Neural cell (in vitro differentiated cells): ENCODE measurements at regions not wholly inside any gene's neighbourhood (a gene's known extent, or its start where the extent isn't known, plus 50 kb on each side); places are given as distances from the start of the nearest gene placed in this dataset.

Source experiments
- H2AFZ ChIP-seq: fragments of 200-600, 300-800 bp; sonication (generic), shearing (Covaris generic); 2 replicates; pipeline ENCODE4 v1.6.0; 2014; ENCODE audit warnings: low read depth, mild to moderate bottlenecking, antibody characterized with exemption, low read length, moderate library complexity
- H3F3A ChIP-seq: fragments of 200-600 bp; shearing (Covaris generic); 2 replicates; pipeline ENCODE4 v1.6.1; 2016; ENCODE audit warnings: mild to moderate bottlenecking, moderate library complexity, mixed read lengths, antibody characterized with exemption, low read length; ENCODE audit not compliant: insufficient read depth, poor library complexity, severe bottlenecking
- H3K27ac ChIP-seq: fragments of 200-600, 300-800 bp; sonication (generic), shearing (Covaris generic); 2 replicates; pipeline ENCODE4 v1.5.1; 2014; ENCODE audit warnings: mild to moderate bottlenecking, low read length, moderate library complexity
- H3K27me3 ChIP-seq: fragments of 300-800, 200-600 bp; sonication (generic), shearing (Covaris generic); 2 replicates; pipeline ENCODE4 v1.6.0; 2014; ENCODE audit warnings: mild to moderate bottlenecking, low read depth, low read length, moderate library complexity; ENCODE audit not compliant: insufficient read depth
- H3K36me3 ChIP-seq: fragments of 300-800, 200-600 bp; sonication (generic), shearing (Covaris generic); 2 replicates; pipeline ENCODE4 v1.5.1; 2014; ENCODE audit warnings: mild to moderate bottlenecking, antibody characterized with exemption, low read length, moderate library complexity; ENCODE audit not compliant: insufficient read depth
- H3K4me2 ChIP-seq: fragments of 300-800, 200-600 bp; sonication (generic), shearing (Covaris generic); 2 replicates; pipeline ENCODE4 v1.6.0; 2014; ENCODE audit warnings: mild to moderate bottlenecking, low read length
- H3K4me3 ChIP-seq: fragments of 300-800, 200-600 bp; sonication (generic), shearing (Covaris generic); 2 replicates; pipeline ENCODE4 v1.5.1; 2014; ENCODE audit warnings: mild to moderate bottlenecking, low read length, moderate library complexity
- H3K79me2 ChIP-seq: fragments of 200-600 bp; shearing (Covaris generic); replicated peaks from 2 replicates; pipeline ENCODE4 v1.6.0; 2014; ENCODE audit warnings: mild to moderate bottlenecking, low read length, moderate library complexity; ENCODE audit not compliant: insufficient read depth
- H3K9ac ChIP-seq: fragments of 300-800, 200-600 bp; sonication (generic), shearing (Covaris generic); 2 replicates; pipeline ENCODE4 v1.6.1; 2016; ENCODE audit warnings: mild to moderate bottlenecking, low read length, mixed read lengths
- H3K9me2 ChIP-seq: fragments of 200-600 bp; shearing (Covaris generic); 2 replicates; pipeline ENCODE4 v1.6.1; 2016; ENCODE audit warnings: mild to moderate bottlenecking, low read length, mixed read lengths; ENCODE audit not compliant: insufficient read depth
- H3K9me3 ChIP-seq: fragments of 200-600, 300-800 bp; sonication (generic), shearing (Covaris generic); 2 replicates; pipeline ENCODE4 v1.6.1; 2016; ENCODE audit warnings: mild to moderate bottlenecking, mixed run types, low read length, moderate library complexity, mixed read lengths
- H4K20me1 ChIP-seq: fragments of 200-600 bp; shearing (Covaris generic); 2 replicates; pipeline ENCODE4 v1.6.1; 2016; ENCODE audit warnings: mild to moderate bottlenecking, mixed run types; ENCODE audit not compliant: insufficient read depth
- EP300 ChIP-seq: fragments of 450-650 bp; conservative IDR thresholded peaks from 2 replicates; pipeline ENCODE4 v1.6.1; 2014; ENCODE audit warnings: antibody characterized with exemption, mild to moderate bottlenecking, moderate library complexity; ENCODE audit not compliant: poor library complexity, severe bottlenecking
- EZH2 ChIP-seq: fragments of 200-600, 300-800 bp; shearing (Covaris generic), sonication (generic); IDR thresholded peaks from 2 replicates; pipeline ENCODE4 v1.6.1; 2014; ENCODE audit warnings: antibody characterized with exemption, low read length, borderline replicate concordance, mild to moderate bottlenecking; ENCODE audit not compliant: insufficient read depth, poor library complexity, severe bottlenecking
- MXI1 ChIP-seq: fragments of 450-650 bp; conservative IDR thresholded peaks from 2 replicates; pipeline ENCODE4 v1.6.1; 2014; ENCODE audit warnings: antibody characterized with exemption, mild to moderate bottlenecking; ENCODE audit not compliant: poor library complexity, severe bottlenecking
- POLR2AphosphoS5 ChIP-seq: IDR thresholded peaks from 2 replicates; pipeline ENCODE4 v1.6.1; 2012
- RAD21 ChIP-seq: fragments of 450-650 bp; conservative IDR thresholded peaks from 2 replicates; pipeline ENCODE4 v1.6.1; 2014; ENCODE audit warnings: antibody characterized with exemption, mild to moderate bottlenecking, moderate library complexity
- REST ChIP-seq: IDR thresholded peaks from 2 replicates; pipeline ENCODE4 v1.6.1; 2012; ENCODE audit warnings: borderline replicate concordance
- SMC3 ChIP-seq: fragments of 450-650 bp; conservative IDR thresholded peaks from 2 replicates; pipeline ENCODE4 v1.6.1; 2014; ENCODE audit warnings: antibody characterized with exemption, mild to moderate bottlenecking, moderate library complexity; ENCODE audit not compliant: poor library complexity
- TAF1 ChIP-seq: IDR thresholded peaks from 2 replicates; pipeline ENCODE4 v1.6.1; 2012; ENCODE audit warnings: low read depth
- TF ChIP-seq, protein P1 (sequence below): fragments of 450-650 bp; IDR thresholded peaks from 2 replicates; pipeline ENCODE4 v1.5.1; 2014; ENCODE audit warnings: antibody characterized with exemption, mild to moderate bottlenecking, moderate library complexity; ENCODE audit not compliant: poor library complexity, severe bottlenecking

- Histone ChIP-seq H4K20me1 (no peaks in the 10 kb centered on the region), H3F3A (no peaks in the 10 kb centered on the region), H3K36me3 (no peaks in the 10 kb centered on the region), H3K4me2 (no peak overlapping the region), H3K4me3 (no peak overlapping the region), H3K27me3 (no peaks in the 10 kb centered on the region), H3K9me3 (no peaks in the 10 kb centered on the region), H3K79me2 (no peaks in the 10 kb centered on the region), H3K27ac (no peak overlapping the region), H3K9me2 (no peaks in the 10 kb centered on the region), H2AFZ (no peak overlapping the region), H3K9ac (no peak overlapping the region)
- TF ChIP-seq MXI1 (no peak), RAD21 (no peak), EP300 (no peak), POLR2AphosphoS5 (no peak), EZH2 (no peak), REST (no peak), SMC3 (no peak), TAF1 (no peak)
- TF ChIP-seq, protein P1, sequence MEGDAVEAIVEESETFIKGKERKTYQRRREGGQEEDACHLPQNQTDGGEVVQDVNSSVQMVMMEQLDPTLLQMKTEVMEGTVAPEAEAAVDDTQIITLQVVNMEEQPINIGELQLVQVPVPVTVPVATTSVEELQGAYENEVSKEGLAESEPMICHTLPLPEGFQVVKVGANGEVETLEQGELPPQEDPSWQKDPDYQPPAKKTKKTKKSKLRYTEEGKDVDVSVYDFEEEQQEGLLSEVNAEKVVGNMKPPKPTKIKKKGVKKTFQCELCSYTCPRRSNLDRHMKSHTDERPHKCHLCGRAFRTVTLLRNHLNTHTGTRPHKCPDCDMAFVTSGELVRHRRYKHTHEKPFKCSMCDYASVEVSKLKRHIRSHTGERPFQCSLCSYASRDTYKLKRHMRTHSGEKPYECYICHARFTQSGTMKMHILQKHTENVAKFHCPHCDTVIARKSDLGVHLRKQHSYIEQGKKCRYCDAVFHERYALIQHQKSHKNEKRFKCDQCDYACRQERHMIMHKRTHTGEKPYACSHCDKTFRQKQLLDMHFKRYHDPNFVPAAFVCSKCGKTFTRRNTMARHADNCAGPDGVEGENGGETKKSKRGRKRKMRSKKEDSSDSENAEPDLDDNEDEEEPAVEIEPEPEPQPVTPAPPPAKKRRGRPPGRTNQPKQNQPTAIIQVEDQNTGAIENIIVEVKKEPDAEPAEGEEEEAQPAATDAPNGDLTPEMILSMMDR, result no peak
These were observed 87.3 kb upstream of the LRIG3 start for GRCh38 chr12:59007620-59008019.

DNA sequence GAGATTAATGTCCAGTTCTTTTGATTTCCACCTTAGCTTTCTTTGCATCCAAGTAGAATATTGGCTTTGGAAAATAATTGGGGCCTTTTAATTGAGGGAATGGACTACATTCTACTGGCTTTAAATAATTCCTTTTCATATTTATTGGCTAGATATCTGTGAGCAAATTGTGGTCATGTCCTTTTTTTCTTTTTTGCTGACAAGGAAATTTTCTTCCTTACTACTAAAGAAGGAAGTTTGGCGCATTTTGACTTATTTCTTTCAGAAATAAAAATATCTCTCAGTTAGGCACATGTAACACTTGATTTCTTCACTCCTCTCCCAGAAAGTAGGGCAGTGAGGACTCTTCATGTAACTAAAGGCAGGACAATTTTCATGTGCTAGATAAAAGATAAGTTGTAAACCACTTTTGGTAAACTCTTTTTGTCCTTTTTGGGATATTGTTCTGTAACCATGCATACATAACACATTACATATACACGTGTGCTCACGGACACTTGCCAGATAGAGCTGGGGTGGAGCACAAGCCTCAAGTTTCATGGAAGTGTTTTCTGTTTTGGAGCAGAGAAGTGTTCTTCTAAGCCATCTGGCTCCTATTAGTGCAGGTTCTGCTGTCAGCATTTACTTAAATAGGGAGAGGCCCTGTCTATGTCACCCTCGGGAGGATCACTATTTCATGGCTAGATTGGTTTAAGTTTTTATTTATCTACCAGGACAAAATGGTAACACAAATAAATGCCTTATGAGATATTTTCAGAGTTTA, 85.1 kb upstream of the LRIG3 start:
- Histone ChIP-seq H3K79me2 (no peaks in the 10 kb centered on the region), H3K36me3 (no peaks in the 10 kb centered on the region), H2AFZ (no peak overlapping the region), H3K27me3 (no peaks in the 10 kb centered on the region), H3F3A (no peaks in the 10 kb centered on the region), H3K9ac (no peak overlapping the region), H3K4me3 (no peak overlapping the region), H3K27ac (no peak overlapping the region), H3K4me2 (no peak overlapping the region), H3K9me3 (no peaks in the 10 kb centered on the region), H4K20me1 (no peaks in the 10 kb centered on the region), H3K9me2 (no peaks in the 10 kb centered on the region)
- no peak for TF ChIP-seq EP300
- no peak for TF ChIP-seq REST
- no peak for TF ChIP-seq POLR2AphosphoS5
- TF ChIP-seq TAF1, result no peak
- TF ChIP-seq, protein P1, result no peak
- no peak for TF ChIP-seq SMC3
